Karpas-422 (cell line): ENCODE measurements at regions not wholly inside any gene's neighbourhood (a gene's known extent, or its start where the extent isn't known, plus 50 kb on each side); places are given as distances from the start of the nearest gene placed in this dataset.

Source experiments
- DNase-seq: peaks from one replicate; pipeline ENCODE4 v3.0.0-alpha.2; 2015
- H2AFZ ChIP-seq: fragments of 200-600 bp; sonication (generic); 2 replicates; pipeline ENCODE4 v1.6.1; 2014; ENCODE audit warnings: antibody characterized with exemption, low read length, mixed read lengths
- H3K27ac ChIP-seq: fragments of 200-600 bp; sonication (generic); 2 replicates; pipeline ENCODE4 v1.5.1; 2014; ENCODE audit warnings: mild to moderate bottlenecking, low read length, moderate library complexity
- H3K27me3 ChIP-seq: fragments of 200-600 bp; sonication (generic); 2 replicates; pipeline ENCODE4 v1.6.1; 2014; ENCODE audit warnings: low read length, mixed read lengths
- H3K36me3 ChIP-seq: fragments of 200-600 bp; sonication (generic); 2 replicates; pipeline ENCODE4 v1.6.1; 2014; ENCODE audit warnings: low read length, mixed read lengths; ENCODE audit not compliant: insufficient read depth
- H3K4me1 ChIP-seq: fragments of 200-600 bp; sonication (generic); 2 replicates; pipeline ENCODE4 v1.6.1; 2014; ENCODE audit warnings: mild to moderate bottlenecking, low read length, mixed read lengths
- H3K4me2 ChIP-seq: fragments of 200-600 bp; sonication (generic); 2 replicates; pipeline ENCODE4 v1.6.1; 2014; ENCODE audit warnings: low read length, low read depth, mild to moderate bottlenecking; ENCODE audit not compliant: poor library complexity, severe bottlenecking
- H3K4me3 ChIP-seq: fragments of 200-600 bp; sonication (generic); 2 replicates; pipeline ENCODE4 v1.5.1; 2014; ENCODE audit warnings: mild to moderate bottlenecking, antibody characterized with exemption, low read length, mixed read lengths
- H3K79me2 ChIP-seq: fragments of 200-600 bp; sonication (generic); 2 replicates; pipeline ENCODE4 v1.6.1; 2014; ENCODE audit warnings: mild to moderate bottlenecking, low read length, mixed read lengths
- H3K9ac ChIP-seq: fragments of 200-600 bp; sonication (generic); 2 replicates; pipeline ENCODE4 v1.6.0; 2014; ENCODE audit warnings: low read length
- H3K9me2 ChIP-seq: fragments of 200-600 bp; sonication (generic), shearing (Covaris generic); replicated peaks from 2 replicates; pipeline ENCODE4 v1.6.0; 2014; ENCODE audit warnings: mild to moderate bottlenecking, low read length, moderate library complexity; ENCODE audit not compliant: insufficient read depth
- H3K9me3 ChIP-seq: fragments of 300-700, 200-600 bp; sonication (generic); 2 replicates; pipeline ENCODE4 v1.6.1; 2014; ENCODE audit warnings: low read length, mixed read lengths
- H4K20me1 ChIP-seq: fragments of 200-600 bp; sonication (generic); 2 replicates; pipeline ENCODE4 v1.6.1; 2014; ENCODE audit warnings: mild to moderate bottlenecking, antibody characterized with exemption, low read length, low read depth; ENCODE audit not compliant: insufficient read depth

GRCh38 chr20:39105551-39105950 lies 143.4 kb downstream of the DHX35 start:
- H3K36me3 ChIP-seq, result no peaks in the 10 kb centered on the region
- no peaks in the 10 kb centered on the region for H3K9me3 ChIP-seq
- H3K4me1 ChIP-seq, result no peaks in the 10 kb centered on the region
- no peaks in the 10 kb centered on the region for H3K79me2 ChIP-seq
- H3K27ac ChIP-seq, result no peak overlapping the region
- no peak overlapping the region for H3K4me3 ChIP-seq
- no peaks in the 10 kb centered on the region for H3K9me2 ChIP-seq
- H2AFZ ChIP-seq, result no peak overlapping the region
- H3K9ac ChIP-seq, result no peak overlapping the region
- H3K4me2 ChIP-seq, result no peak overlapping the region
- DNase-seq, result peak; percentile 82
- no peaks in the 10 kb centered on the region for H4K20me1 ChIP-seq
- H3K27me3 ChIP-seq, result no peaks in the 10 kb centered on the region

- Histone ChIP-seq H3K9me2 (no peaks in the 10 kb centered on the region), H3K4me3 (no peak overlapping the region)
- no peak for DNase-seq
Measured at GRCh38 chr20:39103732-39104131, 141.6 kb downstream of the DHX35 start.

GRCh38 chr20:39103305-39103704 lies 141.2 kb downstream of the DHX35 start:
- no peak overlapping the region for H3K9ac ChIP-seq
- H4K20me1 ChIP-seq, result no peaks in the 10 kb centered on the region
- no peaks in the 10 kb centered on the region for H3K27me3 ChIP-seq
- H2AFZ ChIP-seq, result no peak overlapping the region
- no peak overlapping the region for H3K27ac ChIP-seq
- no peaks in the 10 kb centered on the region for H3K4me1 ChIP-seq
- H3K9me2 ChIP-seq, result no peaks in the 10 kb centered on the region
- H3K4me2 ChIP-seq, result no peak overlapping the region
- DNase-seq, result no peak
- no peaks in the 10 kb centered on the region for H3K9me3 ChIP-seq
- no peaks in the 10 kb centered on the region for H3K36me3 ChIP-seq
- no peak overlapping the region for H3K4me3 ChIP-seq
- no peaks in the 10 kb centered on the region for H3K79me2 ChIP-seq

More at GRCh38 chr20:39103732-39104131, 141.6 kb downstream of the DHX35 start:
- Histone ChIP-seq H3K27me3 (no peaks in the 10 kb centered on the region), H3K9ac (no peak overlapping the region), H2AFZ (no peak overlapping the region), H3K36me3 (no peaks in the 10 kb centered on the region), H3K4me2 (no peak overlapping the region), H4K20me1 (no peaks in the 10 kb centered on the region), H3K79me2 (no peaks in the 10 kb centered on the region), H3K4me1 (no peaks in the 10 kb centered on the region), H3K9me3 (no peaks in the 10 kb centered on the region), H3K27ac (no peak overlapping the region)

- Histone ChIP-seq H2AFZ (no peak overlapping the region), H3K27me3 (no peaks in the 10 kb centered on the region), H3K9me3 (no peaks in the 10 kb centered on the region), H3K9me2 (no peaks in the 10 kb centered on the region), H3K79me2 (no peaks in the 10 kb centered on the region), H4K20me1 (no peaks in the 10 kb centered on the region), H3K9ac (no peak overlapping the region), H3K4me1 (no peaks in the 10 kb centered on the region), H3K27ac (no peak overlapping the region), H3K4me3 (no peak overlapping the region), H3K4me2 (no peak overlapping the region), H3K36me3 (no peaks in the 10 kb centered on the region)
- no peak for DNase-seq
Measured at GRCh38 chr20:39101895-39102294, 139.8 kb downstream of the DHX35 start.

GRCh38 chr20:39100691-39101090 lies 138.5 kb downstream of the DHX35 start:
- H3K27ac ChIP-seq, result no peak overlapping the region
- H3K4me3 ChIP-seq, result no peak overlapping the region
- no peaks in the 10 kb centered on the region for H4K20me1 ChIP-seq
- no peak for DNase-seq
- no peaks in the 10 kb centered on the region for H3K9me3 ChIP-seq
- no peak overlapping the region for H2AFZ ChIP-seq
- H3K36me3 ChIP-seq, result no peaks in the 10 kb centered on the region
- no peak overlapping the region for H3K9ac ChIP-seq
- H3K4me2 ChIP-seq, result no peak overlapping the region
- H3K9me2 ChIP-seq, result no peaks in the 10 kb centered on the region
- no peaks in the 10 kb centered on the region for H3K4me1 ChIP-seq
- H3K27me3 ChIP-seq, result no peaks in the 10 kb centered on the region
- H3K79me2 ChIP-seq, result no peaks in the 10 kb centered on the region

GRCh38 chr20:39097889-39098288 lies 135.7 kb downstream of the DHX35 start:
- Histone ChIP-seq H3K4me2 (no peak overlapping the region), H3K27ac (no peak overlapping the region), H3K27me3 (no peaks in the 10 kb centered on the region), H3K36me3 (no peaks in the 10 kb centered on the region), H3K79me2 (no peaks in the 10 kb centered on the region), H3K9ac (no peak overlapping the region), H3K4me1 (no peaks in the 10 kb centered on the region), H3K9me2 (no peaks in the 10 kb centered on the region), H2AFZ (no peak overlapping the region), H3K4me3 (no peak overlapping the region), H4K20me1 (no peaks in the 10 kb centered on the region), H3K9me3 (no peaks in the 10 kb centered on the region)
- no peak for DNase-seq

- Histone ChIP-seq H4K20me1 (no peaks in the 10 kb centered on the region), H3K27ac (no peak overlapping the region), H3K9me3 (no peaks in the 10 kb centered on the region), H3K4me3 (no peak overlapping the region), H3K9me2 (no peaks in the 10 kb centered on the region), H3K36me3 (no peaks in the 10 kb centered on the region), H3K79me2 (no peaks in the 10 kb centered on the region), H3K9ac (no peak overlapping the region), H3K4me2 (no peak overlapping the region), H3K27me3 (no peaks in the 10 kb centered on the region), H3K4me1 (no peaks in the 10 kb centered on the region), H2AFZ (no peak overlapping the region)
- DNase-seq, result no peak
Measured at GRCh38 chr20:39095870-39096269, 133.7 kb downstream of the DHX35 start.

GRCh38 chr20:39094391-39094790 lies 132.2 kb downstream of the DHX35 start:
- no peaks in the 10 kb centered on the region for H3K27me3 ChIP-seq
- no peaks in the 10 kb centered on the region for H3K79me2 ChIP-seq
- H3K27ac ChIP-seq, result no peak overlapping the region
- H2AFZ ChIP-seq, result no peak overlapping the region
- no peaks in the 10 kb centered on the region for H3K9me3 ChIP-seq
- no peaks in the 10 kb centered on the region for H3K36me3 ChIP-seq
- no peak overlapping the region for H3K4me3 ChIP-seq
- no peaks in the 10 kb centered on the region for H4K20me1 ChIP-seq
- DNase-seq, result no peak
- H3K9ac ChIP-seq, result no peak overlapping the region
- H3K4me1 ChIP-seq, result no peaks in the 10 kb centered on the region
- no peaks in the 10 kb centered on the region for H3K9me2 ChIP-seq
- no peak overlapping the region for H3K4me2 ChIP-seq
